Astrocyte of the cerebellum (primary cell): ENCODE measurements at regions not wholly inside any gene's neighbourhood (a gene's known extent, or its start where the extent isn't known, plus 50 kb on each side); places are given as distances from the start of the nearest gene placed in this dataset.

Experiments
- DNase-seq: peaks from one replicate; pipeline ENCODE4 v3.0.0-alpha.2; 2011; ENCODE audit warnings: low read depth
- H3K4me3 ChIP-seq: 2 replicates; pipeline ENCODE4 v1.5.1; 2011; ENCODE audit warnings: mild to moderate bottlenecking, low read depth, low read length, moderate library complexity
- in situ Hi-C: cut with HindIII; loops from 2 replicates; pipeline ENCODE4 v1.10.0; 2017; ENCODE audit warnings: low sequenced_read_pairs
- TF ChIP-seq, protein P1 (sequence below): IDR thresholded peaks from 2 replicates; pipeline ENCODE4 v1.5.1; 2012; ENCODE audit warnings: low read length, low read depth, moderate library complexity, mild to moderate bottlenecking; ENCODE audit errors: missing control alignments

DNA sequence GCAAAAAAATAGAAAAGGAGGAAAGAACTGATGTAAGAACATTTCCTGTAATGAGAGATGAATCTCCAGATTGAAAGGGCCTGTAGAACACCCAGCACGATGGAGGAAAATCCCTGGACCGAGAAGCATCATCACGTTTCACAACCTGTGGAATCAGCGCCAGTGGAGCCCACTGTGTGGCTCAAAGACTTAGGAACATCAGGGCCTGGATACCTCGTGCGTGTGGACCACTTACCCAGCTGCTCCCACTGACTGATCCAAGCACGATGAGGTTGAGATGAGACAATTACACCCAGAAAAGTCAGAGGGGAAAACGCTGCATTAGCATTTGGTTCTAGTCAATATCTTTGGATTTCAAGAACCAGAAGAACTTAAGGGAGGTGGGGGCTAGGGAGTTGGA is 224.6 kb downstream of the SYK start:
- no peak overlapping the region for H3K4me3 ChIP-seq
- TF ChIP-seq, protein P1, sequence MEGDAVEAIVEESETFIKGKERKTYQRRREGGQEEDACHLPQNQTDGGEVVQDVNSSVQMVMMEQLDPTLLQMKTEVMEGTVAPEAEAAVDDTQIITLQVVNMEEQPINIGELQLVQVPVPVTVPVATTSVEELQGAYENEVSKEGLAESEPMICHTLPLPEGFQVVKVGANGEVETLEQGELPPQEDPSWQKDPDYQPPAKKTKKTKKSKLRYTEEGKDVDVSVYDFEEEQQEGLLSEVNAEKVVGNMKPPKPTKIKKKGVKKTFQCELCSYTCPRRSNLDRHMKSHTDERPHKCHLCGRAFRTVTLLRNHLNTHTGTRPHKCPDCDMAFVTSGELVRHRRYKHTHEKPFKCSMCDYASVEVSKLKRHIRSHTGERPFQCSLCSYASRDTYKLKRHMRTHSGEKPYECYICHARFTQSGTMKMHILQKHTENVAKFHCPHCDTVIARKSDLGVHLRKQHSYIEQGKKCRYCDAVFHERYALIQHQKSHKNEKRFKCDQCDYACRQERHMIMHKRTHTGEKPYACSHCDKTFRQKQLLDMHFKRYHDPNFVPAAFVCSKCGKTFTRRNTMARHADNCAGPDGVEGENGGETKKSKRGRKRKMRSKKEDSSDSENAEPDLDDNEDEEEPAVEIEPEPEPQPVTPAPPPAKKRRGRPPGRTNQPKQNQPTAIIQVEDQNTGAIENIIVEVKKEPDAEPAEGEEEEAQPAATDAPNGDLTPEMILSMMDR: no peak
- DNase-seq: no peak
- in situ Hi-C loops: no loop called here

DNA sequence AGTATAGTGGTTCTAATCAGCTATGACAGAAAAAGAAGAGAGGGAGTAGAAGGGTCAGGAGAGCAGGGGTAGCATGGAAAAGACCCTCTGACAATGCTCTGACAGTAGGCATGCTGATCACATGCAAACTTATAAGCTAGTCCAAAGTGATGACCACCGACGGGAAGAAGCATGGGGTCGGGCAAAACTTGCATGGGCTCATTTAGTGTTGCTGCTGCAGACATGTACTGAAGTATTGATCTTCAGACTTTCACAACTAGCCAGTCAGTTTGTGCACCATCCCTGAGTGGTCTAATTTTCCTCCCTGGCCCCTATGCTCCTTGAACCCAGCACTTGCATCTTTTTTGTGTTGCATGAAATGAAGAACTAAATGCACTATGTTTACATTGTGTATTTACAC is 225.4 kb downstream of the SYK start:
- in situ Hi-C loops: no loop called here
- no peak for DNase-seq
- no peak overlapping the region for H3K4me3 ChIP-seq
- TF ChIP-seq, protein P1: no peak

DNA sequence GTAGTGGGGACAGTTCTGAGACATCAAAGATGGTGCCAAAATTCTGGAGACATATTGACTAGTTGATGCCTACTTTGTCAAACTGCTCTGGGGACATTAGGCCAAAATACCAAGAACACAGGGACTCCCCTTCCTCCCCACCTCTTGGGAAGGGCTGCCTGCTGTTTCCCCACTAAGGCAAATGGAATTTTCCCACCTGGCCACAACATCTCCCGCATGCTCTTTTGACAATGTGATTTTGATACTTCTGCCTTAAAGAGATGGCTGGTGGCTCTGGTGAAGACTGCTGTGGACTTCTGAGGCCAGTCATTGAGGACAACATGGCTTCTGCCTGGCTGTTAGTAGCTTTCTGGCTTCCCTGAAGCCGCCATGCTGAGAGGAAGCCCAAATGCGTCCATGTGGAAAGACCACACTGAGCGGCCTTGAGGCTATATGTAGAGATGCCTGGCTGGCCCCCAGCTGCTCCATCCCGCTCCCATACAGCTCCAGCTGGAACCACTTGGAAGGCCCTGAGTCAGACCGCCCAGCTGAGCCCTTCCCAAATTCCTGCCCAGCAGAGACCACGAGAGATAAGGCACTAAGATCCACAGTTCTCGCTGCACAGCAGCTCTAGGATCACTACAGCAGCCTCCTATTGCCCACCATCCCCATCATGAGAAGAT is 226.7 kb downstream of the SYK start:
- TF ChIP-seq, protein P1: no peak

DNA sequence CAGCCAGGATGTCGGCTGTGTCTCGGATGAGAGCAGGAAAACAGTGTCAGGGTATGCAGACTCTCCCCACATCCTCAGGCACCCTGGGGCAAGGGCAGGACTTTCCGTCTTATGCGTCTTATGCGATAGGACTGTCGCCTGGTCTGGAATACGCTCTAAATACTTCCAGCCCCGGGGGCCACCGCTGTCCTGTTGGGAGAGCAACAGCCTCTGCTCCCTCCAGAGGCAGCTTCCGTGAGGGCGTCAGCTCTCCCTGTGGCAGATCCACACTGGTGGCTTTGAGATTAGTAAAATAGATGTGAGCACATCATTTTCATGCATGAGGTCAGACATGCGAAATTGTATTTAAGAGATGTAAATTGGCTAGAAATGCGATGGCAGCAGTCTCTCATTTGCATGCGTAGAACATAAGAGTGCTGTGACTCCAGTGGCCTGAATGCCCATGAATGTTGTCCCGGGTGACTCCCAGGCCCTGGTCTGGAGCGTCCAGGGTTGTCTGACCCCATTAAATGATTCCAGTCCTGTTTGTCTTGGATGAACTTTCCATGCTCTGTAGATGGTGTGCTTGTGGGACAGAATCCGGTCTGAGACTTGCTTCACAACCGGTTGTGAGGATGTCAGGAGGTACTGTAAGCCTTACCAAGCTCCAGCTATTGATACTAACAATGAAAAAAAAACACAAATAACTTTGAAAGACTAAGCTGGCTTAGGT is 228.2 kb downstream of the SYK start:
- DNase-seq: no peak
- in situ Hi-C loops: no loop called here

More for the DNA sequence above, 226.7 kb downstream of the SYK start:
- no peak overlapping the region for H3K4me3 ChIP-seq
- in situ Hi-C loops: no loop called here
- DNase-seq: no peak

DNA sequence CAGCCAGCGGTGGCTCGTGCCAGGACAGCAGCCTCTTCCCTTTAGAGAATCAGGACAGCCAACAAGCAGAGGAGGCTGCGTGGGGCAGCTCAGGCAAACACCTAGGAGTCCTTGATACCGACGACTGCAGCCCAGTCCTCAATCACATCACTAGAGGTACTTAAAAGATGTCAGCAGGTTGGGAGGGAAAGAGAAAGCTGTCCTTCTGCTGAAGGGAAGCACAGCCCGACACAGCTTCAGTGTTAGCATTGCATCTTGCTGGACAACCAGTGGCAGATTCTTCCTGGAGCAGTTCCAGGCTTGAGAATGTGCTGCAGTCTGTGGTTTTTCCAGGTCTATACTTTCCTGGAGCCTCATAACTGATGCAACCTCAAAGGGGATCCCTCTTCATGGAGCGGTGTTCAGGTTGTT is 230.5 kb downstream of the SYK start:
- H3K4me3 ChIP-seq: no peak overlapping the region
- TF ChIP-seq, protein P1: no peak
- no peak for DNase-seq
- in situ Hi-C loops: no loop called here

More for the DNA sequence above, 228.2 kb downstream of the SYK start:
- TF ChIP-seq, protein P1: no peak
- no peak overlapping the region for H3K4me3 ChIP-seq

DNA sequence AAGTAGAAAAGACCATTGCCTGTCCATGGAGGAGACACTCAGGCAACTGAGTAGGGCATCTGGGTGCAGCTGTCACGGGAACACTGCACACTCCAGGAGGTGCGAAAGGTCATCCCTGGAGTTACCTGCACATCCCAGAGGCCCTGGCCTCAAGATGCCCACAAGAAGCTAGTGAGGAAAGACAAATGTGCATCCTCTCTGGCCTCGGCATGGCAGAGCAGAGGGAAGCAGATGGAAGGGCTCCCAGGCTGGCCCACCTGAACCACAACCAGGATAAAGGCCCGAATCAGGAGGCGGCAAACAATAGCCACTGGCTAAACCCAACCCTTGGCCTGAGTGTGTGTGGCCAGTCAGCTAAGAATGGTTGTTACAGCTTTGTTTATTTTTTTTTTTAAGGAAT is 231.7 kb downstream of the SYK start:
- in situ Hi-C loops: no loop called here
- DNase-seq: no peak
- TF ChIP-seq, protein P1: no peak
- no peak overlapping the region for H3K4me3 ChIP-seq
